H9 (cell line): ENCODE measurements at regions not wholly inside any gene's neighbourhood (a gene's known extent, or its start where the extent isn't known, plus 50 kb on each side); places are given as distances from the start of the nearest gene placed in this dataset.
A peak's percentile ranks its signal among the peaks of the same experiment; 100 is the strongest.

Experiments
- DNase-seq: peaks from one replicate; pipeline ENCODE4 v3.0.0-alpha.2; 2017
- H2AFZ ChIP-seq: one replicate; pipeline ENCODE4 v1.6.1; 2013; ENCODE audit warnings: mild to moderate bottlenecking, low read length, control low read depth, moderate library complexity
- H2AK5ac ChIP-seq: 2 replicates; pipeline ENCODE4 v1.6.1; 2013; ENCODE audit warnings: low read length, control low read depth, mixed read lengths; ENCODE audit not compliant: insufficient read length
- H2BK120ac ChIP-seq: one replicate; pipeline ENCODE4 v1.6.1; 2013; ENCODE audit warnings: low read depth, mild to moderate bottlenecking, low read length, control low read depth, inconsistent platforms; ENCODE audit not compliant: poor library complexity, severe bottlenecking
- H2BK12ac ChIP-seq: 2 replicates; pipeline ENCODE4 v1.6.1; 2013; ENCODE audit warnings: low read length, control low read depth, mixed read lengths, low read depth; ENCODE audit not compliant: insufficient read length
- H2BK15ac ChIP-seq: 2 replicates; pipeline ENCODE4 v1.6.1; 2013; ENCODE audit warnings: low read depth, low read length, control low read depth
- H2BK20ac ChIP-seq: one replicate; pipeline ENCODE4 v1.6.1; 2013; ENCODE audit warnings: low read depth, mild to moderate bottlenecking, low read length, control low read depth, inconsistent platforms; ENCODE audit not compliant: poor library complexity, severe bottlenecking
- H2BK5ac ChIP-seq: 2 replicates; pipeline ENCODE4 v1.6.1; 2013; ENCODE audit warnings: low read length, control low read depth, mixed read lengths; ENCODE audit not compliant: insufficient read length
- H3K14ac ChIP-seq: 2 replicates; pipeline ENCODE4 v1.6.1; 2013; ENCODE audit warnings: low read length, control low read depth; ENCODE audit not compliant: insufficient read depth
- H3K18ac ChIP-seq: 2 replicates; pipeline ENCODE4 v1.6.1; 2013; ENCODE audit warnings: low read depth, mild to moderate bottlenecking, mixed read lengths, low read length, control low read depth; ENCODE audit not compliant: insufficient read length
- H3K23ac ChIP-seq: 2 replicates; pipeline ENCODE4 v1.6.1; 2013; ENCODE audit warnings: low read length, control low read depth, mixed read lengths, low read depth; ENCODE audit not compliant: insufficient read length
- H3K23me2 ChIP-seq: 2 replicates; pipeline ENCODE4 v1.6.1; 2013; ENCODE audit warnings: low read depth, mild to moderate bottlenecking, mixed read lengths, low read length, control low read depth; ENCODE audit not compliant: insufficient read length, poor library complexity, severe bottlenecking
- H3K27ac ChIP-seq: 2 replicates; pipeline ENCODE4 v1.5.1; 2013; ENCODE audit warnings: low read length, control low read depth, mixed read lengths, low read depth; ENCODE audit not compliant: insufficient read length
- H3K27me3 ChIP-seq: 2 replicates; pipeline ENCODE4 v1.6.1; 2013; ENCODE audit warnings: low read length, control low read depth, inconsistent platforms; ENCODE audit not compliant: insufficient read depth
- H3K4ac ChIP-seq: 2 replicates; pipeline ENCODE4 v1.6.1; 2013; ENCODE audit warnings: low read depth, mild to moderate bottlenecking, control low read depth, inconsistent platforms, low read length, moderate library complexity
- H3K4me1 ChIP-seq: 2 replicates; pipeline ENCODE4 v1.6.1; 2013; ENCODE audit warnings: low read length, control low read depth, inconsistent platforms; ENCODE audit not compliant: insufficient read depth
- H3K4me2 ChIP-seq: 2 replicates; pipeline ENCODE4 v1.6.1; 2013; ENCODE audit warnings: low read length, control low read depth, mixed read lengths; ENCODE audit not compliant: insufficient read length, insufficient read depth
- H3K56ac ChIP-seq: 2 replicates; pipeline ENCODE4 v1.6.1; 2013; ENCODE audit warnings: low read depth, mild to moderate bottlenecking, mixed read lengths, low read length, control low read depth; ENCODE audit not compliant: insufficient read length
- H3K79me1 ChIP-seq: 2 replicates; pipeline ENCODE4 v1.6.1; 2013; ENCODE audit warnings: low read depth, mild to moderate bottlenecking, moderate library complexity, low read length, control low read depth, inconsistent platforms; ENCODE audit not compliant: insufficient read depth, poor library complexity, severe bottlenecking
- H3K79me2 ChIP-seq: 2 replicates; pipeline ENCODE4 v1.6.1; 2013; ENCODE audit warnings: low read length, control low read depth, inconsistent platforms; ENCODE audit not compliant: insufficient read depth
- H3K9ac ChIP-seq: 2 replicates; pipeline ENCODE4 v1.6.1; 2013; ENCODE audit warnings: low read length, control low read depth, mixed read lengths; ENCODE audit not compliant: insufficient read length; ENCODE audit errors: extremely low read depth
- H3K9me3 ChIP-seq: one replicate; pipeline ENCODE4 v1.6.1; 2013; ENCODE audit warnings: low read depth, low read length, inconsistent platforms; ENCODE audit not compliant: control insufficient read depth
- H3T11ph ChIP-seq: one replicate; pipeline ENCODE4 v1.6.1; 2013; ENCODE audit warnings: mild to moderate bottlenecking, low read length, control low read depth, inconsistent platforms
- H4K20me1 ChIP-seq: one replicate; pipeline ENCODE4 v1.6.1; 2013; ENCODE audit not compliant: control insufficient read depth, insufficient read length, insufficient read depth
- H4K5ac ChIP-seq: 2 replicates; pipeline ENCODE4 v1.6.1; 2013; ENCODE audit warnings: low read depth, mild to moderate bottlenecking, mixed read lengths, low read length, control low read depth; ENCODE audit not compliant: insufficient read length
- H4K8ac ChIP-seq: replicated peaks from 2 replicates; pipeline ENCODE4 v1.6.1; 2013; ENCODE audit warnings: low read length, control low read depth, mixed read lengths, low read depth; ENCODE audit not compliant: insufficient read length
- H4K91ac ChIP-seq: 2 replicates; pipeline ENCODE4 v1.6.1; 2013; ENCODE audit warnings: low read depth, mild to moderate bottlenecking, moderate library complexity, mixed read lengths, low read length, control low read depth; ENCODE audit not compliant: insufficient read length
- H3K27ac Mint-ChIP-seq, 3 experiments: 2 replicates in 2 of 3; 3 replicates in 1 of 3; pipeline ENCODE4 v1.8.0; 2020 to 2021; ENCODE audit warnings: mixed read lengths in 3 of 3, mild to moderate bottlenecking in 1 of 3, moderate library complexity in 1 of 3
- H3K27me3 Mint-ChIP-seq: 2 replicates; pipeline ENCODE4 v1.8.0; 2021; ENCODE audit warnings: low read depth, mild to moderate bottlenecking, moderate library complexity, mixed read lengths
- H3K36me3 Mint-ChIP-seq, 3 experiments: 2 replicates in 2 of 3; 3 replicates in 1 of 3; pipeline ENCODE4 v1.8.0; 2020 to 2021; ENCODE audit warnings: low read depth in 3 of 3, mixed read lengths in 3 of 3; ENCODE audit not compliant: insufficient read depth in 1 of 3
- H3K4me1 Mint-ChIP-seq, 2 experiments: 2 replicates each; pipeline ENCODE4 v1.8.0; 2020; ENCODE audit warnings: mixed read lengths in 2 of 2
- H3K4me3 Mint-ChIP-seq, 2 experiments: 2 replicates in 1 of 2; 3 replicates in 1 of 2; pipeline ENCODE4 v1.8.0; 2020 to 2021; ENCODE audit warnings: mild to moderate bottlenecking in 2 of 2, mixed read lengths in 2 of 2, moderate library complexity in 1 of 2
- H3K9me3 Mint-ChIP-seq, 2 experiments: 2 replicates in 1 of 2; 3 replicates in 1 of 2; pipeline ENCODE4 v1.8.0; 2020; ENCODE audit warnings: mild to moderate bottlenecking in 2 of 2, mixed read lengths in 2 of 2, moderate library complexity in 1 of 2
- CTCF ChIP-seq: fragments of 200-600 bp; sonication (generic); conservative IDR thresholded peaks from 3 replicates; pipeline ENCODE4 v1.8.0; 2021; ENCODE audit warnings: antibody characterized with exemption, mild to moderate bottlenecking
- WGBS: extraction: QIAGEN DNeasy Blood & Tissue Kit; methylation state at CpG from one replicate; pipeline ENCODE4 v1.1.7; 2013; ENCODE audit warnings: missing lambda C conversion rate, low lambda C conversion rate, mixed read lengths; ENCODE audit not compliant: insufficient read length; ENCODE audit errors: extremely low coverage; 5-methylcytosine and 5-hydroxymethylcytosine counted together

- no peak overlapping the region for H3K27ac ChIP-seq
- H3T11ph ChIP-seq, result no peak overlapping the region
- peaks cover 27 to 28% of the 10 kb centered on the region in 2 experiments for H3K4me1 Mint-ChIP-seq
Measured at GRCh38 chr7:21184942-21185652, 242.8 kb upstream of the SP4 start.

More at GRCh38 chr7:21184942-21185652, 242.8 kb upstream of the SP4 start:
- Histone ChIP-seq H2AFZ (no peak overlapping the region), H2AK5ac (no peak overlapping the region), H3K79me2 (no peaks in the 10 kb centered on the region), H2BK15ac (no peak overlapping the region), H3K18ac (no peak overlapping the region), H4K5ac (no peak overlapping the region), H4K8ac (no peak overlapping the region), H2BK12ac (no peak overlapping the region), H2BK20ac (no peak overlapping the region), H3K4me2 (no peak overlapping the region), H3K23ac (no peak overlapping the region), H3K79me1 (no peaks in the 10 kb centered on the region), H2BK120ac (no peak overlapping the region), H3K56ac (no peak overlapping the region), H3K14ac (no peak overlapping the region), H3K4ac (no peak overlapping the region), H3K9ac (no peak overlapping the region), H2BK5ac (no peak overlapping the region), H4K20me1 (no peaks in the 10 kb centered on the region), H3K9me3 (no peaks in the 10 kb centered on the region), H4K91ac (no peak overlapping the region), H3K27me3 (no peaks in the 10 kb centered on the region), H3K4me1 (no peaks in the 10 kb centered on the region), H3K23me2 (no peaks in the 10 kb centered on the region)
- no peak for DNase-seq
- WGBS, result no CpG with 5 or more reads among the region's 6 CpGs
- no peak for TF ChIP-seq CTCF
- peaks cover 5% of the 10 kb centered on the region for H3K27me3 Mint-ChIP-seq
- peaks cover 6 to 12% of the 10 kb centered on the region in 2 experiments for H3K9me3 Mint-ChIP-seq
- H3K36me3 Mint-ChIP-seq, result peaks cover 12 to 19% (median 14%) of the 10 kb centered on the region in 3 experiments; a peak in 6 of 7 replicates
- H3K4me3 Mint-ChIP-seq, result no peak overlapping the region
- H3K27ac Mint-ChIP-seq, result peak overlapping the region in 2 of 3 experiments; percentile 66 to 86; a peak in 4 of 7 replicates
